KBM-7 (cell line): ENCODE measurements at regions not wholly inside any gene's neighbourhood (a gene's known extent, or its start where the extent isn't known, plus 50 kb on each side); places are given as distances from the start of the nearest gene placed in this dataset.
"Not testable (repeated sequence)": the region's sequence is repeated elsewhere in the genome, so short reads cannot be mapped to it uniquely, and the experiment has no call there.

ENCODE experiments used
- DNase-seq: peaks from one replicate; pipeline ENCODE4 v3.0.0-alpha.2; 2015
- in situ Hi-C: fragments of 300-500 bp; cut with MboI; formaldehyde crosslinking; loops from 2 replicates; pipeline ENCODE4 v1.14.3; 2020; ENCODE audit warnings: low sequenced_read_pairs, low pct_unique_long_range_greater_than_20kb, mixed read lengths

GRCh38 chr5:159481751-159482150, 151.5 kb upstream of the IL12B start:
- in situ Hi-C loops, result no loop called here
- DNase-seq, result no peak

DNA sequence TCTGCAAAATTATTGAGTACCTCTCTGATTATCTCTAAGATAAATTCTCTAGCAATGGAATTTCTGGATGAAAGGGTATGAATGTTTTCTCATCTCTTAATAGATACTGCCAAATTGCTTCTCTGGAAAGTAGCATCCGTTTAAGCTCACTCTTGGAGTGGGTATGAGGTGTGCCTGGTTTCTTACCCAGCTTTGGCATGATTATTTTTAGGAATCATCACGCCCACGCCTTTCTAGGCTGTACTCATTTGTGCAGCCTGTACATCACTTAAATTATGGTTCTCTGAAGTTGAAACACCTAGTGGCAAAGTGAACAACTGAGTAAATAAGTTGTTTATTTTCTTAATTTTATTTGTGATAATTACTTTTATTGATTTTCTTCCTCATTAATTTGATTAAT, 156.5 kb upstream of the IL12B start:
- in situ Hi-C loops, result no loop called here
- no peak for DNase-seq

- in situ Hi-C loops, result no loop called here
- no peak for DNase-seq
Observed at GRCh38 chr5:159488516-159488915, 158.2 kb upstream of the IL12B start.

GRCh38 chr5:159489779-159490178, 159.5 kb upstream of the IL12B start:
- no peak for DNase-seq
- in situ Hi-C loops, result no loop called here

DNA sequence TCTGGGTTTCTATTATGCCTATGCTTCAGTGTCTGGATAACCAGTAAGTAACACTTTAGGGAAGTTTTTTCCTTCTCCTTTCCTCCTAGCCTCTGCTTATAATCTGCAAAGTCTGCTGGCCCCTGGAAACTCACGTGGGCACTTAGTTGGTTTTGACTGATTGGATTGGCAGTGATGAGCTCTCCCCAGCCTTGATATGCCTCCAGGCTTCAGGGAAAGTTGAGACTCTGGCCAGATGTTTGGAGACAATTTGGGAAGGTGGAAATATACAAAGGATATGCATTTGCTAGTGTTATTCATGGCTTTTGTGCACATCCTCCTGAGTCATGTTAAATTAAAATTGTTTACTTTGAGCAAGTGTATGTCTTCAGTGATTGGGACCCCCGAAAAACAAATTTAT, 160.2 kb upstream of the IL12B start:
- in situ Hi-C loops, result no loop called here
- no peak for DNase-seq

- in situ Hi-C loops, result no loop called here
- DNase-seq, result no peak
Observed at GRCh38 chr5:159493696-159494095, 163.4 kb upstream of the IL12B start.

DNA sequence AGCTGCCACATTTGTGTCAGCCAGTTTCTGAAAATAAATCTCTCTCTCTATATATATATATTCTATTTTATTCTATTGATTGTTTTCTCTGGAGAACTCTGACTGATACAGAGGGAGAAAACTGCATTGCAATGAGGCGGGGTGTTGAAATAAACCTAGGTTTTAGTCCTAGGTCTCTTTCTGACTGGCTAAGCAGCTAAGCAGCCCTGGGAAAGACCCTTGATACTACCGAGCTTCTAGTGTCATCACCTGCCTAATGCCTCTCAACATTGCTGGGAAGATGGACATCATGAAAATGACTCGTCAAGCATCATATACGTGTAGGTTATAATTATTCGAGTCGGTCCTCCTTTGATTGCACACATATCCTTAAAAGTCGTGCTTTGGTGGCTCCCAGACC, 166.5 kb upstream of the IL12B start:
- in situ Hi-C loops, result no loop called here
- DNase-seq, result no peak

DNA sequence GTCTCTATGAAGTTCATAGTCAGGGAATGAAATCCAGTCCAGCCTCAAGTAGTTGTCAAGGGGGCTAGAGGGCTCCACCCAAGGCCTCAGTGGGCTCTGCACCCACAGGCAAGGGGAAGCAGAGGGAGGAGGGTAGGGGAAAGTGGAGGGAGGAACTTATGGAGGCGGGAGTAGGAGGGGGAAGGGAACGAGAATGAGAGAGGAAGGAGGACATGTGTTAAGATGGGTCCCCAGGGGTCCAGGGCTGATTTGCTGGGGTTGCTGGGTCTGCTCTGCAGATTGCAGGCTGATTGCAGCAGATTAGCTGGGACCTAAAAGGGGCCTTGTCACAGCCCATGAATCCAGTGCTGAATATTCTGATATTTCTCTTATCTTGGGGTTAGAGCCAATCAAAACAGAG, 166.9 kb upstream of the IL12B start:
- no peak for DNase-seq
- in situ Hi-C loops, result no loop called here

GRCh38 chr5:159498630-159499029, 168.3 kb upstream of the IL12B start:
- no peak for DNase-seq
- in situ Hi-C loops, result no loop called here

GRCh38 chr5:159502116-159502515, 171.8 kb upstream of the IL12B start:
- DNase-seq, in situ Hi-C loops: not testable (repeated sequence)

DNA sequence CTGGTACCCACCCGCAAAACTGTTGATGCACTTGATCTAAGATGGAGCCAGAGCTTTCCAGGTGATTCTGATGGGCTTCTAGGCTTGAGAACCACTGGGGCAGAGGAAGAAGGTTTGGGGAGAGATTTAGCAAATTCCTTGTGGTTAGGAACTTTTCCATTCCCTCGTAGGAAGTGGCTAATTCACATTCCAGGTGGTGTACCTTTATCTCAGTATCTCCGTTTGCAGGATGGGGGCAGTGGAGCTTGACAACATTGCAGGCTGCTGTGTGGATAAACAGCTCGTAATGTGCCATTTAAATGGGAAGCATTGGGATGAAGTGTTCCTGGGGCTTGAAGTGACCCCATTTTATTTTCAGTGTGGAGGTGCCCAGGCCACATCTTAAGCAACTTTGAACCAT, 172.9 kb upstream of the IL12B start:
- in situ Hi-C loops, result no loop called here
- no peak for DNase-seq

- in situ Hi-C loops, result no loop called here
- no peak for DNase-seq
Observed at GRCh38 chr5:159504106-159504856, 174.0 kb upstream of the IL12B start.

DNA sequence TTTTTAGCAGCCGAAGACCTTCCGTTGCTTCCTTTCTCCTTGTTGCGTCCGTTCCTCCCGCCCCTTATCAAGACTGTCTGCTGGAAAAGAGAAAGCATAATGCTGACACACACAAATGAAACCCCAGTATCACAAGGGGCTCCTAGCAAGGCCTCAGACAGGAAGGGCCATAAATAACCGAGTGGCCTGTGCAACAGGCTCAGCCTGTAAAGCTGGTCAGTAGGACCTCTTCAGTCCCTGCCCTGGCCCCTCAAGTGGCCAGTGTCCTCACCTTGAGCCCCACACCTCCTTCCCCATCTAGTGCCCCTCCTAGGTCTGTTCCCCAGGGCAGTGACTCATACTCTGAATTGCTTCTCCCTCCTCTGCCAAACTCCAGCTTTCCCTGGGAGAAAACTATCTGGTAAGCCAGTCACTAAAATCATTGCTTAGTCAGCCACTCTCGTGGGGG, 174.6 kb upstream of the IL12B start:
- in situ Hi-C loops, result no loop called here

DNA sequence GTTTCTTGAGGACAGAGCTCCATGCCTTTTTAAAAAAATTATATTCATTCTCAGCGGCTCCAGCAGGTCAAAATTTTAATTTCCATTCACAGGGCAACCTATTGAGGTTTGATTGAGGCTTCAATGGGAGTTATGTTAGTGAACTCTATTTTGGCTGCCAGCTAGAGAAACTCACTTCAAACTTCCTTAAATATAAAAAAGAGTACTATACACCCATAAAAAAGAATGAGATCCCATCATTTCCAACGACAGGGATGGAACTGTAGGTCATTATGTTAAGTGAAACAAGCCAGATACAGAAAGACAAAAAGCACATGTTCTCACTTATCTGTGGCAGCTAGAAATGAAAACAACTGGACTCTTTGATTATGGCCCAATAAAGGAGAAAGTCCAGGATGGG, 176.8 kb upstream of the IL12B start:
- DNase-seq, result no peak
- in situ Hi-C loops, result no loop called here

More for the DNA sequence above, 174.6 kb upstream of the IL12B start:
- DNase-seq, result no peak

DNA sequence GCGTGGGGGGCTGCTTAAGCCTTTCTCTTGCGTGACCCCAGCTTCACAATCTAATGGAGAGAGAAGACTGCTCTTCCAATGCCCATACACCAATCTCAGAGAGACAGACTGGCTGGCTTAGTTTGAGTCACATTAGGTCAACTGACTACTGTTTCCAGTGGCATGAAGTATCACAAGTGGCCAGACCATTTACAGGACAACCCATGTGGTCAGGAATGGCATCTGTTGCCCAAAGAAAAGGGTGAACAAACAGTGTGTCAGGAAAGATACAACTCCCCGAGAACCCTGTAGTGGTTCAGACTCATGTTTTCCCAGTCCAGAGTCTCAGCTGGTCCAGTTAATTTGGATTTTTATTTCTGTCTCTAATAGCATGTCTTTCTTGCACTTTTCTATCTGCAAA, 177.4 kb upstream of the IL12B start:
- in situ Hi-C loops, result no loop called here
- DNase-seq, result no peak

- no peak for DNase-seq
- in situ Hi-C loops, result no loop called here
Observed at GRCh38 chr5:159508344-159508743, 178.1 kb upstream of the IL12B start.

DNA sequence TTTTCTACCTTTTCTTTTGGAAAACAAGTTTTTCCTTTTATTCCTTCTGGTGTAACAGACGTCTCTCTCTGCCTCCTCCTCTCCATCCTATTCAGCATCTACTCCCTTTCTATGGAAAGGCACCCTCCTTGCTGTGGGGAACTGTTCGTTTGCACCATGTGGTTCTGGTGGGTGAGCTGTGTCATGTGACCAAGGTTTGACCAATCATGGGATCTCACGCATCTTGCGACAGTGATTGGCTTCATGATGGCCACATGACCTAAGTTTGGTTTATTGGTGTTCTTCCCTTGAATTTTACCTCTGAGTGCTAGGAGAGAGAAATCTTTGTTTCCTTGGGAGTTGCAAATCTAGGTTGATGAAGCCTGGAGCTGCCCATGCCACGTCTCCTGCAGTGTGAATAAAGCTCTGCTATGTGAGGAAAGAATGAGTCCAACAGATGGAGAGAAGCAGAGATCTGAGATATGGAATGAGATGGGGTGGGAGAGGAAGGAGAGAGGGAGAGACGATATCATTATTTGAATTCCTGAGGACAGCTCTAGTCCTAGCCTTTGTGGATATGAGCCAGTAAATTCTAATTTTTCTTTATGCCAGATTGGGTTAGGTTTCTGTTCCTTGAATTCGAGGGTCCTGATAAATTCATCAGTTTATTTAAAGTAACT, 178.8 kb upstream of the IL12B start:
- in situ Hi-C loops, result no loop called here
- DNase-seq, result no peak

DNA sequence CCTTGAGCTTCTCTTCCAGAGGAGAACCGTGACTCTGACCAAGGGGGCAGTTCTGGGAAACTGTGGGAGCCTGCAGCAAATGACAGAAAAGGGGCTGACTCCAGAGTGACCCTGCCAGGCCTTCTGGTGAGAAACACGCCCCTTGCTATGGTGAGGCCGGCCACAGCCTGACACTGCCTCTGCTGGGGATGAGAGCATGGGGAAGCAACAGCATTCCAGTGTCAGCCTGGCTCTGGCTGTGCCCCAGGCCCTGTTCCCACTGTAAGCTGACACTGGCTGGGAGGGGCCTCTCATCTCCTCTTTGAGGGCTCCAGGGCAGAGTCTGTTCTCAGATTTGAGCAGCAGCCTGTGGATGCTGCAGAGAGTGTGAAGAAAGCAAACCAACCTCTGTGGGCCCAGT, 180.0 kb upstream of the IL12B start:
- in situ Hi-C loops, result no loop called here
- no peak for DNase-seq

GRCh38 chr5:159511570-159511969, 181.3 kb upstream of the IL12B start:
- no peak for DNase-seq
- in situ Hi-C loops, result no loop called here

DNA sequence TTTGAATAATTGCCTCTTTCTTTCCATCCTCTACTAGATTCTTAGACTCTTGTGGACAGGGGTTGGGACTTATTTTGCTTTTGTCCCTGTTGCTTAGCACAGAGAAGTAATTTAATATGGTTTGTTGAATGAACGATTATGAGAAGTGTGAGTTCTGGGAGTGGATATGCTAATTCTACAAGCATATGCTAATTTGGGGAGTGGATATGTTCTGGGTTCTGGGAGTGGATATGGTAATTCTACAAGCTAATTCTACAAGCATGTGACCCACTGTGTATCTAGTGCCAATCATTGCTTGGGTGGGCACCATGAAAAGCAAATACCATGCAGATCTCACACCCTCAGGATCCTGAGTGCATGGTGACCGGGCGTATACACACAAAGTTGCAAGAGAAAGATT, 181.8 kb upstream of the IL12B start:
- in situ Hi-C loops, result no loop called here
- no peak for DNase-seq

GRCh38 chr5:159514229-159514810, 184.0 kb upstream of the IL12B start:
- in situ Hi-C loops, result no loop called here
- DNase-seq, result no peak
